ENCODE measurements at regions not wholly inside any gene's neighbourhood (a gene's known extent, or its start where the extent isn't known, plus 50 kb on each side); places are given as distances from the start of the nearest gene placed in this dataset.

GRCh38 chr22:19663821-19664355, 50.4 kb upstream of the SEPTIN5 start:
- TF ChIP-seq ISL1 (CRISPR knock-in tag; IDR thresholded peaks at IDR 0.05) (no peak), PPARA (CRISPR knock-in tag; IDR thresholded peaks at IDR 0.05; ENCODE audit: borderline replicate concordance) (no peak), ZC3H10 (CRISPR knock-in tag; IDR thresholded peaks at IDR 0.05) (no peak), BACH2 (CRISPR knock-in tag; IDR thresholded peaks at IDR 0.05; ENCODE audit: borderline replicate concordance) (no peak)
- ATAC-seq, result peak; percentile 57

DNA sequence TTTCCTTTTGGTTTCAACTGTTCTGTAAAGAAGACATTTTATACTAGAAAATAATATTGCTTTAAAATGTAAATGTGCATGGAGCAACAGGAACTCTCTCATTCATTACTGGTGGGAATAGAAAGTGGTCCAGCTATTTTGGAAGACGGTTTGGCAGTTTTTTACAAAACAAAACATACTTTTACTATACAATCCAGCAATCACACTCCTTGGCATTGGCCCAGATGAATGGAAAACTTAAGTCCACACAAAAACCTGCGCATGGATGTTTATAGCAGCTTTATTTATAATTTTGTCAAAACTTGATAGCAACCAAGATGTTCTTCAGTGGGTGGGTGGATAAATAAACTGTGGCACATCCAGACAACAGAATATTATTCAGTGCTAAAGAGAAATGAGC, 49.9 kb upstream of the SEPTIN5 start:
- TF ChIP-seq POU6F1 (CRISPR knock-in tag; IDR thresholded peaks at IDR 0.05; ENCODE audit: borderline replicate concordance, low read depth) (no peak), GLIS3 (CRISPR knock-in tag; IDR thresholded peaks at IDR 0.05) (no peak), ZFP3 (CRISPR knock-in tag; IDR thresholded peaks at IDR 0.05) (no peak), SNAI2 (CRISPR knock-in tag; IDR thresholded peaks at IDR 0.05) (no peak), PATZ1 (CRISPR knock-in tag; IDR thresholded peaks at IDR 0.05; ENCODE audit: borderline replicate concordance) (no peak), RARB (CRISPR knock-in tag; IDR thresholded peaks at IDR 0.05) (no peak), TOX (CRISPR knock-in tag; IDR thresholded peaks at IDR 0.05; ENCODE audit: borderline replicate concordance) (no peak), ZNF70 (CRISPR knock-in tag; IDR thresholded peaks at IDR 0.05) (no peak), ARNTL (CRISPR knock-in tag; IDR thresholded peaks at IDR 0.05; ENCODE audit: borderline replicate concordance, low read depth) (no peak), PPARA (CRISPR knock-in tag; IDR thresholded peaks at IDR 0.05; ENCODE audit: borderline replicate concordance) (no peak), CSDC2 (CRISPR knock-in tag; IDR thresholded peaks at IDR 0.05) (no peak), ZNF565 (CRISPR knock-in tag; conservative IDR thresholded peaks at IDR 0.05; ENCODE audit: low read depth) (no peak), OSR1 (CRISPR knock-in tag; IDR thresholded peaks at IDR 0.05) (no peak), TCF4 (CRISPR knock-in tag; IDR thresholded peaks at IDR 0.05; ENCODE audit: borderline replicate concordance) (no peak), ZNF8 (CRISPR knock-in tag; IDR thresholded peaks at IDR 0.05) (no peak)
- TF ChIP-seq, protein P1, sequence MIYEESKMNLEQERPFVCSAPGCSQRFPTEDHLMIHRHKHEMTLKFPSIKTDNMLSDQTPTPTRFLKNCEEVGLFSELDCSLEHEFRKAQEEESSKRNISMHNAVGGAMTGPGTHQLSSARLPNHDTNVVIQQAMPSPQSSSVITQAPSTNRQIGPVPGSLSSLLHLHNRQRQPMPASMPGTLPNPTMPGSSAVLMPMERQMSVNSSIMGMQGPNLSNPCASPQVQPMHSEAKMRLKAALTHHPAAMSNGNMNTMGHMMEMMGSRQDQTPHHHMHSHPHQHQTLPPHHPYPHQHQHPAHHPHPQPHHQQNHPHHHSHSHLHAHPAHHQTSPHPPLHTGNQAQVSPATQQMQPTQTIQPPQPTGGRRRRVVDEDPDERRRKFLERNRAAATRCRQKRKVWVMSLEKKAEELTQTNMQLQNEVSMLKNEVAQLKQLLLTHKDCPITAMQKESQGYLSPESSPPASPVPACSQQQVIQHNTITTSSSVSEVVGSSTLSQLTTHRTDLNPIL (CRISPR knock-in tag; IDR thresholded peaks at IDR 0.05; ENCODE audit: low read depth), result no peak
- no peak for ATAC-seq

Measured in SK-N-SH treated with all-trans-retinoic acid at 6 μM for 48 hours (cell line).